Stimulated activated memory B cell treated with anti-CD40 and anti-IgM and Interleukin-4, amounts not matched to agents 10 μg/mL and 1 μg/mL and 100 μg/mL, for 72 hours (primary cell): ENCODE measurements at regions not wholly inside any gene's neighbourhood (a gene's known extent, or its start where the extent isn't known, plus 50 kb on each side); places are given as distances from the start of the nearest gene placed in this dataset.
A peak's percentile ranks its signal among the peaks of the same experiment; 100 is the strongest.

Experiments used
- ATAC-seq: fragments of 150-1000 bp; cut with Tn5 transposase; 2 replicates; pipeline ENCODE4 v1.10.0; 2021
- H3K27ac Mint-ChIP-seq: one replicate; pipeline ENCODE4 v1.8.0; 2022; ENCODE audit warnings: mild to moderate bottlenecking, mixed read lengths
- H3K27me3 Mint-ChIP-seq: one replicate; pipeline ENCODE4 v1.8.0; 2022; ENCODE audit warnings: mixed read lengths
- H3K36me3 Mint-ChIP-seq: one replicate; pipeline ENCODE4 v1.8.0; 2022; ENCODE audit warnings: mixed read lengths
- H3K4me1 Mint-ChIP-seq: one replicate; pipeline ENCODE4 v1.8.0; 2022; ENCODE audit warnings: mixed read lengths
- H3K4me3 Mint-ChIP-seq: one replicate; pipeline ENCODE4 v1.8.0; 2022; ENCODE audit warnings: mild to moderate bottlenecking, moderate library complexity, mixed read lengths
- H3K9me3 Mint-ChIP-seq: one replicate; pipeline ENCODE4 v1.8.0; 2022; ENCODE audit warnings: mixed read lengths

- no peak for ATAC-seq
- no peaks in the 10 kb centered on the region for H3K36me3 Mint-ChIP-seq
- no peaks in the 10 kb centered on the region for H3K9me3 Mint-ChIP-seq
- no peak overlapping the region for H3K4me3 Mint-ChIP-seq
- H3K4me1 Mint-ChIP-seq, result peaks cover 15% of the 10 kb centered on the region
- H3K27ac Mint-ChIP-seq, result no peak overlapping the region
- H3K27me3 Mint-ChIP-seq, result no peaks in the 10 kb centered on the region
These were observed 74.7 kb upstream of the TLK1 start for GRCh38 chr2:171235262-171235881.

- ATAC-seq, result no peak
- no peaks in the 10 kb centered on the region for H3K4me1 Mint-ChIP-seq
- H3K36me3 Mint-ChIP-seq, result peaks cover 6% of the 10 kb centered on the region
- no peaks in the 10 kb centered on the region for H3K27me3 Mint-ChIP-seq
- no peak overlapping the region for H3K27ac Mint-ChIP-seq
- H3K9me3 Mint-ChIP-seq, result no peaks in the 10 kb centered on the region
- no peak overlapping the region for H3K4me3 Mint-ChIP-seq
These were observed 69.5 kb upstream of the TLK1 start for GRCh38 chr2:171230176-171230575.

GRCh38 chr2:171228826-171229225 is 68.1 kb upstream of the TLK1 start:
- Mint-ChIP-seq H3K9me3 (no peaks in the 10 kb centered on the region), H3K4me1 (no peaks in the 10 kb centered on the region), H3K36me3 (peaks cover 6% of the 10 kb centered on the region), H3K27me3 (no peaks in the 10 kb centered on the region), H3K27ac (no peak overlapping the region), H3K4me3 (no peak overlapping the region)
- peak; percentile 56 for ATAC-seq

- Mint-ChIP-seq H3K27me3 (no peaks in the 10 kb centered on the region), H3K4me1 (no peaks in the 10 kb centered on the region), H3K9me3 (no peaks in the 10 kb centered on the region), H3K36me3 (peaks cover 6% of the 10 kb centered on the region), H3K27ac (no peak overlapping the region), H3K4me3 (no peak overlapping the region)
- ATAC-seq, result no peak
These were observed 66.5 kb upstream of the TLK1 start for GRCh38 chr2:171227066-171227782.

- Mint-ChIP-seq H3K27ac (no peak overlapping the region), H3K27me3 (no peaks in the 10 kb centered on the region), H3K36me3 (peaks cover 6% of the 10 kb centered on the region), H3K4me3 (no peak overlapping the region), H3K4me1 (no peaks in the 10 kb centered on the region), H3K9me3 (no peaks in the 10 kb centered on the region)
- ATAC-seq, result no peak
These were observed 65.8 kb upstream of the TLK1 start for GRCh38 chr2:171226461-171226860.

GRCh38 chr2:171225989-171226388 is 65.3 kb upstream of the TLK1 start:
- Mint-ChIP-seq H3K4me1 (no peaks in the 10 kb centered on the region), H3K4me3 (no peak overlapping the region), H3K36me3 (peaks cover 6% of the 10 kb centered on the region), H3K27ac (no peak overlapping the region), H3K9me3 (no peaks in the 10 kb centered on the region), H3K27me3 (no peaks in the 10 kb centered on the region)
- peak; percentile 41 for ATAC-seq

- peak; percentile 57 for ATAC-seq
These were observed 64.7 kb upstream of the TLK1 start for GRCh38 chr2:171225302-171225980.

GRCh38 chr2:171217330-171217729 is 56.6 kb upstream of the TLK1 start:
- ATAC-seq, result no peak
- no peaks in the 10 kb centered on the region for H3K4me1 Mint-ChIP-seq
- no peak overlapping the region for H3K27ac Mint-ChIP-seq
- H3K27me3 Mint-ChIP-seq, result no peaks in the 10 kb centered on the region
- no peak overlapping the region for H3K4me3 Mint-ChIP-seq
- H3K36me3 Mint-ChIP-seq, result peaks cover 12% of the 10 kb centered on the region
- H3K9me3 Mint-ChIP-seq, result peaks cover 7% of the 10 kb centered on the region

More at GRCh38 chr2:171225302-171225980, 64.7 kb upstream of the TLK1 start:
- no peak overlapping the region for H3K4me3 Mint-ChIP-seq
- H3K4me1 Mint-ChIP-seq, result no peaks in the 10 kb centered on the region
- no peaks in the 10 kb centered on the region for H3K9me3 Mint-ChIP-seq
- H3K27me3 Mint-ChIP-seq, result no peaks in the 10 kb centered on the region
- H3K36me3 Mint-ChIP-seq, result peaks cover 6% of the 10 kb centered on the region
- H3K27ac Mint-ChIP-seq, result no peak overlapping the region

- no peaks in the 10 kb centered on the region for H3K27me3 Mint-ChIP-seq
- H3K4me3 Mint-ChIP-seq, result no peak overlapping the region
- no peak for ATAC-seq
- H3K4me1 Mint-ChIP-seq, result no peaks in the 10 kb centered on the region
- H3K9me3 Mint-ChIP-seq, result peaks cover 7% of the 10 kb centered on the region
- H3K27ac Mint-ChIP-seq, result no peak overlapping the region
- peaks cover 12% of the 10 kb centered on the region for H3K36me3 Mint-ChIP-seq
These were observed 55.9 kb upstream of the TLK1 start for GRCh38 chr2:171216631-171217030.

GRCh38 chr2:171214093-171214492 is 53.4 kb upstream of the TLK1 start:
- ATAC-seq, result no peak
- Mint-ChIP-seq H3K36me3 (peaks cover 8% of the 10 kb centered on the region), H3K9me3 (peaks cover 4% of the 10 kb centered on the region), H3K27ac (no peak overlapping the region), H3K4me1 (peaks cover 12% of the 10 kb centered on the region), H3K27me3 (no peaks in the 10 kb centered on the region), H3K4me3 (no peak overlapping the region)

- Mint-ChIP-seq H3K27ac (peak overlapping the region; percentile 92), H3K4me1 (peaks cover 18% of the 10 kb centered on the region), H3K36me3 (no peaks in the 10 kb centered on the region), H3K9me3 (peaks cover 3% of the 10 kb centered on the region), H3K4me3 (peak overlapping the region; percentile 51), H3K27me3 (no peaks in the 10 kb centered on the region)
- ATAC-seq, result peak; percentile 91
These were observed 50.3 kb upstream of the TLK1 start for GRCh38 chr2:171210864-171211431.
